IgD-negative memory B cell (primary cell): ENCODE measurements at regions not wholly inside any gene's neighbourhood (a gene's known extent, or its start where the extent isn't known, plus 50 kb on each side); places are given as distances from the start of the nearest gene placed in this dataset.

Source experiments
- H3K27ac Mint-ChIP-seq, 3 donors: one replicate each; pipeline ENCODE4 v1.8.0; 2020 to 2022; ENCODE audit warnings: mild to moderate bottlenecking in 3 of 3, mixed read lengths in 3 of 3, moderate library complexity in 1 of 3
- H3K27me3 Mint-ChIP-seq: one replicate; pipeline ENCODE4 v1.8.0; 2021; ENCODE audit warnings: mixed read lengths
- H3K36me3 Mint-ChIP-seq: one replicate; pipeline ENCODE4 v1.8.0; 2020; ENCODE audit warnings: mild to moderate bottlenecking, mixed read lengths
- H3K4me1 Mint-ChIP-seq, 3 donors: one replicate each; pipeline ENCODE4 v1.8.0; 2020 to 2022; ENCODE audit warnings: mixed read lengths in 3 of 3, mild to moderate bottlenecking in 1 of 3
- H3K4me3 Mint-ChIP-seq, 4 donors: one replicate each; pipeline ENCODE4 v1.8.0; 2020 to 2022; ENCODE audit warnings: mild to moderate bottlenecking in 4 of 4, mixed read lengths in 4 of 4, moderate library complexity in 3 of 4
- H3K9me3 Mint-ChIP-seq, 3 donors: one replicate each; pipeline ENCODE4 v1.8.0; 2020 to 2021; ENCODE audit warnings: mixed read lengths in 3 of 3, mild to moderate bottlenecking in 1 of 3

GRCh38 chr9:20084125-20084524, 295.3 kb upstream of the SLC24A2 start:
- H3K4me1 Mint-ChIP-seq, result peaks cover 0 to 2% (median 0%) of the 10 kb centered on the region in 3 donors
- H3K27me3 Mint-ChIP-seq, result peaks cover 1% of the 10 kb centered on the region
- H3K9me3 Mint-ChIP-seq, result no peaks in the 10 kb centered on the region
- H3K27ac Mint-ChIP-seq, result no peak overlapping the region
- no peaks in the 10 kb centered on the region for H3K36me3 Mint-ChIP-seq
- no peak overlapping the region for H3K4me3 Mint-ChIP-seq

GRCh38 chr9:20083390-20083789, 294.6 kb upstream of the SLC24A2 start:
- Mint-ChIP-seq H3K9me3 (no peaks in the 10 kb centered on the region), H3K27ac (no peak overlapping the region), H3K4me1 (peaks cover 0 to 2% (median 0%) of the 10 kb centered on the region in 3 donors), H3K4me3 (no peak overlapping the region), H3K27me3 (peaks cover 3% of the 10 kb centered on the region), H3K36me3 (no peaks in the 10 kb centered on the region)

- H3K27ac Mint-ChIP-seq, result no peak overlapping the region
- no peaks in the 10 kb centered on the region for H3K36me3 Mint-ChIP-seq
- no peak overlapping the region for H3K4me3 Mint-ChIP-seq
- peaks cover 3% of the 10 kb centered on the region for H3K27me3 Mint-ChIP-seq
- H3K9me3 Mint-ChIP-seq, result no peaks in the 10 kb centered on the region
- H3K4me1 Mint-ChIP-seq, result peaks cover 0 to 2% (median 0%) of the 10 kb centered on the region in 3 donors
Measured at GRCh38 chr9:20082831-20083230, 294.0 kb upstream of the SLC24A2 start.

GRCh38 chr9:20082406-20082805, 293.6 kb upstream of the SLC24A2 start:
- H3K9me3 Mint-ChIP-seq, result no peaks in the 10 kb centered on the region
- H3K27me3 Mint-ChIP-seq, result peaks cover 2% of the 10 kb centered on the region
- no peaks in the 10 kb centered on the region for H3K4me1 Mint-ChIP-seq
- no peaks in the 10 kb centered on the region for H3K36me3 Mint-ChIP-seq
- H3K27ac Mint-ChIP-seq, result no peak overlapping the region
- no peak overlapping the region for H3K4me3 Mint-ChIP-seq

- Mint-ChIP-seq H3K9me3 (peaks cover 0 to 1% (median 0%) of the 10 kb centered on the region in 3 donors), H3K36me3 (no peaks in the 10 kb centered on the region), H3K4me1 (no peaks in the 10 kb centered on the region), H3K27ac (peak overlapping the region in 1 of 3 donors; percentile 30), H3K4me3 (no peak overlapping the region), H3K27me3 (peaks cover 2% of the 10 kb centered on the region)
Measured at GRCh38 chr9:20078246-20078645, 289.4 kb upstream of the SLC24A2 start.

GRCh38 chr9:20074291-20074690, 285.5 kb upstream of the SLC24A2 start:
- peaks cover 6% of the 10 kb centered on the region for H3K27me3 Mint-ChIP-seq
- H3K4me3 Mint-ChIP-seq, result no peak overlapping the region
- no peaks in the 10 kb centered on the region for H3K36me3 Mint-ChIP-seq
- H3K4me1 Mint-ChIP-seq, result no peaks in the 10 kb centered on the region
- peaks cover 0 to 3% (median 0%) of the 10 kb centered on the region in 3 donors for H3K9me3 Mint-ChIP-seq
- no peak overlapping the region for H3K27ac Mint-ChIP-seq

- H3K36me3 Mint-ChIP-seq, result no peaks in the 10 kb centered on the region
- H3K9me3 Mint-ChIP-seq, result peaks cover 2 to 3% (median 2%) of the 10 kb centered on the region in 3 donors
- H3K4me3 Mint-ChIP-seq, result no peak overlapping the region
- H3K27ac Mint-ChIP-seq, result no peak overlapping the region
- H3K27me3 Mint-ChIP-seq, result peaks cover 4% of the 10 kb centered on the region
- H3K4me1 Mint-ChIP-seq, result peaks cover 6 to 11% (median 7%) of the 10 kb centered on the region in 3 donors
Measured at GRCh38 chr9:20070336-20070735, 281.5 kb upstream of the SLC24A2 start.

GRCh38 chr9:20065796-20066700, 277.2 kb upstream of the SLC24A2 start:
- H3K4me3 Mint-ChIP-seq, result peak overlapping the region in 2 of 4 donors; percentile 47 to 61

GRCh38 chr9:20065046-20065445, 276.2 kb upstream of the SLC24A2 start:
- H3K27ac Mint-ChIP-seq, result no peak overlapping the region
- H3K9me3 Mint-ChIP-seq, result peaks cover under 1 to 3% (median 2%) of the 10 kb centered on the region in 3 donors
- no peaks in the 10 kb centered on the region for H3K36me3 Mint-ChIP-seq
- H3K4me1 Mint-ChIP-seq, result peaks cover 6 to 21% (median 7%) of the 10 kb centered on the region in 3 donors
- H3K27me3 Mint-ChIP-seq, result peaks cover under 1% of the 10 kb centered on the region
- H3K4me3 Mint-ChIP-seq, result peak overlapping the region in 2 of 4 donors; percentile 9 to 51

More at GRCh38 chr9:20065796-20066700, 277.2 kb upstream of the SLC24A2 start:
- peaks cover 2 to 3% (median 2%) of the 10 kb centered on the region in 3 donors for H3K9me3 Mint-ChIP-seq
- no peak overlapping the region for H3K27ac Mint-ChIP-seq
- H3K4me1 Mint-ChIP-seq, result peaks cover 6 to 21% (median 7%) of the 10 kb centered on the region in 3 donors
- H3K27me3 Mint-ChIP-seq, result peaks cover 3% of the 10 kb centered on the region
- no peaks in the 10 kb centered on the region for H3K36me3 Mint-ChIP-seq

- Mint-ChIP-seq H3K9me3 (peaks cover 0 to 5% (median 2%) of the 10 kb centered on the region in 3 donors), H3K4me3 (no peak overlapping the region), H3K4me1 (no peaks in the 10 kb centered on the region), H3K27ac (no peak overlapping the region), H3K36me3 (no peaks in the 10 kb centered on the region), H3K27me3 (no peaks in the 10 kb centered on the region)
Measured at GRCh38 chr9:20054734-20055133, 265.9 kb upstream of the SLC24A2 start.

GRCh38 chr9:20048985-20049384, 260.1 kb upstream of the SLC24A2 start:
- Mint-ChIP-seq H3K27me3 (no peaks in the 10 kb centered on the region), H3K9me3 (peaks cover 1 to 5% (median 2%) of the 10 kb centered on the region in 3 donors), H3K27ac (no peak overlapping the region), H3K4me3 (no peak overlapping the region), H3K4me1 (peaks cover 2 to 17% (median 10%) of the 10 kb centered on the region in 3 donors), H3K36me3 (no peaks in the 10 kb centered on the region)

GRCh38 chr9:20048437-20048836, 259.6 kb upstream of the SLC24A2 start:
- Mint-ChIP-seq H3K4me3 (peak overlapping the region in 1 of 4 donors; percentile 28), H3K9me3 (peaks cover 1 to 4% (median 2%) of the 10 kb centered on the region in 3 donors), H3K27me3 (no peaks in the 10 kb centered on the region), H3K4me1 (peaks cover 3 to 20% (median 12%) of the 10 kb centered on the region in 3 donors), H3K27ac (no peak overlapping the region), H3K36me3 (no peaks in the 10 kb centered on the region)

- peaks cover 0 to 1% (median 0%) of the 10 kb centered on the region in 3 donors for H3K9me3 Mint-ChIP-seq
- no peaks in the 10 kb centered on the region for H3K36me3 Mint-ChIP-seq
- no peak overlapping the region for H3K27ac Mint-ChIP-seq
- peaks cover 7 to 27% (median 23%) of the 10 kb centered on the region in 3 donors for H3K4me1 Mint-ChIP-seq
- H3K4me3 Mint-ChIP-seq, result no peak overlapping the region
- H3K27me3 Mint-ChIP-seq, result no peaks in the 10 kb centered on the region
Measured at GRCh38 chr9:20044686-20045085, 255.8 kb upstream of the SLC24A2 start.

GRCh38 chr9:20043461-20043860, 254.6 kb upstream of the SLC24A2 start:
- Mint-ChIP-seq H3K36me3 (no peaks in the 10 kb centered on the region), H3K27me3 (no peaks in the 10 kb centered on the region), H3K4me1 (peaks cover 7 to 27% (median 19%) of the 10 kb centered on the region in 3 donors), H3K9me3 (no peaks in the 10 kb centered on the region), H3K27ac (peak overlapping the region in 1 of 3 donors; percentile 4), H3K4me3 (peak overlapping the region; percentile 34 to 75 (median 60))

GRCh38 chr9:20043035-20043434, 254.2 kb upstream of the SLC24A2 start:
- Mint-ChIP-seq H3K9me3 (no peaks in the 10 kb centered on the region), H3K4me1 (peaks cover 6 to 23% (median 15%) of the 10 kb centered on the region in 3 donors), H3K27me3 (no peaks in the 10 kb centered on the region), H3K4me3 (peak overlapping the region; percentile 34 to 75 (median 60)), H3K36me3 (no peaks in the 10 kb centered on the region), H3K27ac (peak overlapping the region in 2 of 3 donors; percentile 0 to 4)
